ENCODE measurements at regions not wholly inside any gene's neighbourhood (a gene's known extent, or its start where the extent isn't known, plus 50 kb on each side); places are given as distances from the start of the nearest gene placed in this dataset.
"Not testable (repeated sequence)": the region's sequence is repeated elsewhere in the genome, so short reads cannot be mapped to it uniquely, and the experiment has no call there.

DNA sequence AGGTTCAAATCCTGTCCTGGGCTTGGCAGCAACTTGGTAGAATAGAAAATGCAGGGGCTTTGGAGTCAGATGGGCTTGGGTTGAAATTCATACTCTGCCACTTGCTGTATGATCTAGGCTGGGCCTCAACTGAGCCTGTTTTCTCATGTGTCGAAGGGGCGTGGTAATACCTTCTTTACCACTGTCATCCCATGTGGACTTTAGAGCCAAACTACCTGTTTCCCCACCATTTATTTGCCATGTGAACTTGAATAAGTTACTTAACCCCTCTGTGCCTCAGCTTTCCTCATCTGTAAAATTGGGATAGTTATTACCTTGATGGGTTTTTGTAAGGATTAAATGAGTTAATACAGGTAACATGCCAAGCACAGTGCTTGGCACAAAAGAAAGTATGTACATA lies 106.0 kb downstream of the COPRS start:
- intact Hi-C loops (cut with DNase I): no loop called here
- DNase-seq: no peak

DNA sequence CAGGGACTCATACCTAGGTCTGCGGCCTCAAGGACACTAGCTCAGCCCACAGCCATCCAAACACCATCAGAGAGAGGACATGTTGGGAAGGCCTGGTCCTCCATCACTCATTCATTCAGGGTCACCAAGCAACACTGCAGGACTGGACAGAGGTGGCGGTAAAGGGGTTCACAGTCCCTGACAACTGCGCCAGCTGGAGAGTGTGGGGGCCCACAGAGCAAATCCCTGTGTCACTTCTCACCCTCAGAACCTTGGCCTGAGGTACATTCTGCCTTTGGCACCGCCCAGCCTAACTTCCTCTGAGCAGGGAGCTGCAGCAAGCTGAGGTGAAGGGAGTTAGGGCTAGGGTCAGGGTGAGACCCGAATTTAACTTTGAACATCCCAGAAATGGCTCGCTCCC lies 106.5 kb downstream of the COPRS start:
- DNase-seq: no peak
- intact Hi-C loops (cut with DNase I): no loop called here

DNA sequence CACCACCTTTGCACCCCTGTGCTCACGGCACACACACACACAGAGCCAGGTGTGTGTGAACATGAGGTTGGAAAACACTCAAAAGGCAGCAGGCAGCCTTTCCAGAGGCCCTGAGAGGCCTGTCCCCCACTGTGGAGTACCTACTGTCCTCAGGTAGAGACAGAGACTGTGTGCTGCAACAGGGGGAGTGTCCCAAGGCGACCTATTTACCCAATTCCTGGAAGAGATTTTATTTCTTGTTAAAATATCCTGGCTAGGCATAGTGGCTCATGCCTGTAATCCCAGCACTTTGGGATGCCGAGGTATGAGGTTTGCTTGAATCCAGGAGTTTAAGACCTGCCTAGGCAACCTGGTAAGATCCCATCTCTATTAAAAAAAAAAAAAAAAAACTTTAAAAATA lies 108.5 kb downstream of the COPRS start:
- intact Hi-C loops (cut with DNase I): no loop called here
- no peak for DNase-seq

DNA sequence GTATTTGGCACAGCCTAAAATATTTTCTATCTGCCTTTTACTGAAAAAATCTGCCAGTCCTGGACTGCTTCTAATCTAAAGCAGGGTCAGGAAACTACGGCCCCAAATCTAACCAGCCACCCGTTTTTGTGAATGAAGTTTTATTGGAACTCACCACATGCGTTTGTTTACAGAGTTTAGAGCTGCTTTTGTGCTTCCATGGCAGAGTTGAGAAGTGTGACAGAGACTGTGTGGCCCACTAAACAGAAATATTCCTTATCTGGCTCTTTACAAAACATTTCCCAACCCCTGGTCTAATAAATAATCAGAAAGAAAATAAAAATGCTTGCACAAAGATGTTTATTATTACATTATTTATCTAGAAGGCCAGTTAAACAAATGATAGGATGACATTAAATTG lies 110.2 kb downstream of the COPRS start:
- DNase-seq: no peak
- intact Hi-C loops (cut with DNase I): no loop called here

DNA sequence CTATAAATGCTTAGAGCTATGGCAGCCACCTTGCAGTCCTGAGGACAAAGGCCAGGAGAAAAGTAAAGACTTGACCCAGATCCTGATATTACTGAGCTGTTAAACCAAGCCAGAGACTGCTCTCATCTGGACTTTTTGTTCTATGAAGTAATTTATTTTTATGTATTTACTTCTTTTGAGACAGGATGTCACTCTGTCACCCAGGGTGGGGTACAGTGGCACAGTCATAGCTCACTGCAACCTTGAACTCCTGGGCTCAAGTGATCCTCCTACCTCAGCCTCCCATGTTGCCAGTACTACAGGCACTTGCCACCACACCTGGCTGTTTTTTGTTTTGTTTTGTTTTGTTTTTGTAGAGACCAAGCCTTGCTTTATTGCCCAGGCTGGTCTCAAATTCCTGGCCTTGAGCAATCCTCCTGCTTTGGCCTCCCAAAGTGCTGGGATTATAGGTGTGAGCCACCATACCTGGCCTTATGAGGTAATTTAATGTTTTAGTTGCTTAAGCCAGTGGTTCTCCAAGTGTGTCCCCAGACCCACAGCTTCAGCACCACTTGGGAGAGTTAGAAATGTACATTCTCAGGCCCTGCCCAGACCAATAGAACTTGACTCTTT lies 112.1 kb downstream of the COPRS start:
- intact Hi-C loops (cut with DNase I): no loop called here
- DNase-seq: no peak

DNA sequence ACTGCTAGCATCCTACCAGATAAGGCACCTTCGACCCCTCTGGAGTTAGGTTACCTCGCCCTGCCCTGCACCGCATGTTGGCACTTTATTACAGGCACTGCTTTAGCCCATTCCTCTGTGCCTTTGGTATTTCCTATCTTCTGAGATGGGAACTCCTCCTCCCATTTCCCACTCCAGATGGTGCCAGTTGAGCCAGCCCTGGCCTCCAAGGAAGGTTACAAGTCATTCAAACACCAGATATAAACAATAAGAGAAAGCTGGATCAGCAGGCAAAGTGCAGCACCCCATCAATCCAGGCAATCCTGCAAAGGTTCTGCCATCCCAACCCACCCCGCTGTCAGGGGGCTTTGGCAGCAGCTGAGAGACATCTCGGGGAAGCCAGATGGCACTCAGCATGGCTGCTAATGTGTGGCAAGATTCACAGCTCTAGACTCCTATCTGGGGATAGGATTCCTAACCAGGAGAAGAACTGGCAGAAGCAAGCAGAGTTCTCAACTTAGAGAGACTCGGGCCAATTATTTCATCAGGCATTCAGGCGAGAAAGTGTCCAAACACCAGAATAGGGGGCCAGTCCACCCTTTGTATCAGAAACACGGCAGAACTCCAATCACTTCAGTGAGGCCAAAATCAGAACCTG lies 113.0 kb downstream of the COPRS start:
- DNase-seq: no peak
- intact Hi-C loops (cut with DNase I): no loop called here

DNA sequence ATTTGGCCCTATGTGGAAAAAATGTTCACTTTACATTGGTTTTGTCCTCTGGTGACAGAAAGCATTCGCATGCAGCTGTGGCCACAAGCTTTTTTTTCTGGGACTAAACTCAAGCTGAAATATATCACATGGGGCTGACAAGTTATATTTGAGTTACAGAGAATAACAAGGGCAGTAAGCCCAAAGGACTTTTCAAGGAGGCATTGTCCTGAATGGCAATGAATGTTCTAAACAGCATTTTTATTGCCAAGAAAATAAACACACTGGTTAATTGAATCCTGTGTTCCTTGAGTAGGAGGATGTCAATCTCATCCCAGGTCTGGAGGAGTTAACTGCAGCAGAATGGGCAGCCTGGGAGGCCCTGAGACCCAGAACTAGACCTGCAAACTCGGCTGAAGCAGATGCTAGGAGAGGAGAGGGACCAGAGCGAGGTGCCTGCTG lies 114.5 kb downstream of the COPRS start:
- intact Hi-C loops (cut with DNase I): no loop called here
- no peak for DNase-seq

DNA sequence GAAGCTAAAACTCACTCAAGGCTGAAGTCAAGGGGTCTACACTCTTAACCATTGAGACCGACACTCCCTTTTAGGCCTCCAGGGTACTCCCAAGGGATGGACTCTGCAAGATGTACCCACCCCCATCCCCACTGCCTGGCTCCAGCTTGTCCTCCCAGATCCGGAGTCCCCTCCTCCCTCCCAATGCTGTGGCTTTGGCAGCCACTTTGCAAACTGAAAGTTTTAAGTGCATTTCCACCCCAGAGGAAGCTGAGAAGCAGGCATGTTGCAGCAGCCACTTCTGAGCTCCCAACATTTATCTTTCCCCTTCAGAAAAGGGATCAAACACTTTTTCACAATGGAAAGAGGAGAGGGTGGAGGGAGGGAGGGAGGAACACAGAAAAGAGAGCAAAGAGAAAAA lies 115.2 kb downstream of the COPRS start:
- no peak for DNase-seq
- intact Hi-C loops (cut with DNase I): no loop called here

DNA sequence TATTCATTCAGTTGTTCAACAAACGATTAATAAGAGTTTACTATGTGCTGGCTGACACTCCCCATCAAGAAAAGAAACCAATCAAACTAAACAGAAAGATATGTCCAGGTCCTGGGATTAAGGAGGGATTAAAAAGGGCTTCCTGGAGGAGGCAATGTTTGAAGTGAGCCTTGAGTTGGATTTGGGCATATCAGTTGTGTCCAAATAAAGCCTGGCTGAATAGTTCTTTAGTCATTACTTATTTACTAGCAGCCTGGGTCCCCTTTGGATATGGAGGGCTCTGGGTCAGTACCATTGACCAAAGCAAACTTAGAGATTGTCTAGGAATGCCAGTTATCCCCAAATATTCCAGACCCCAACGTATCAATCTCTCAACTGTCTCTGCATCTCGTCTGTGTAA lies 117.7 kb downstream of the COPRS start:
- DNase-seq: no peak
- intact Hi-C loops (cut with DNase I): no loop called here

DNA sequence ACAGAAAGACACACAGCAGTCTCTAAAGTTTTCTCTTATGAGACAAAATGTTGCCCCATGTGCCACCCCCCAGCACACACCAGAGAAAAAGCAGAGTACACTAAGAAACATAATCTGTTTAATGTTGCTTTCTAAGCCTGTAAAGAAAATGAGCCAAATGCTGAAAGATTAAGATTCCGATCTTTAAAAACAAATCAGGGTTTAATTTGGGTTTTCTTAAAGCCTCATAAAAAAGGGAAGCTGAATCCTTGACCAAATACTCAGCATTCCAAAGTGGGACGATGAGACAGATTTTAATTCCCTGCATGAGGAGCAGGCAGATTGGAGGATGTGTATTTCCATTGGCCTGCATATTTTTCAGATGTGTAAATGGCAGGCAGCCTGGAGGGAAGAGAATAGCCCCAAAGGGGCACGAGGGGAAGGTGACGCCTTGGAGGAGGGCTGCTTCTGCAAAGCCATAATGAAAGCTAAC lies 118.4 kb downstream of the COPRS start:
- intact Hi-C loops (cut with DNase I): no loop called here
- no peak for DNase-seq

DNA sequence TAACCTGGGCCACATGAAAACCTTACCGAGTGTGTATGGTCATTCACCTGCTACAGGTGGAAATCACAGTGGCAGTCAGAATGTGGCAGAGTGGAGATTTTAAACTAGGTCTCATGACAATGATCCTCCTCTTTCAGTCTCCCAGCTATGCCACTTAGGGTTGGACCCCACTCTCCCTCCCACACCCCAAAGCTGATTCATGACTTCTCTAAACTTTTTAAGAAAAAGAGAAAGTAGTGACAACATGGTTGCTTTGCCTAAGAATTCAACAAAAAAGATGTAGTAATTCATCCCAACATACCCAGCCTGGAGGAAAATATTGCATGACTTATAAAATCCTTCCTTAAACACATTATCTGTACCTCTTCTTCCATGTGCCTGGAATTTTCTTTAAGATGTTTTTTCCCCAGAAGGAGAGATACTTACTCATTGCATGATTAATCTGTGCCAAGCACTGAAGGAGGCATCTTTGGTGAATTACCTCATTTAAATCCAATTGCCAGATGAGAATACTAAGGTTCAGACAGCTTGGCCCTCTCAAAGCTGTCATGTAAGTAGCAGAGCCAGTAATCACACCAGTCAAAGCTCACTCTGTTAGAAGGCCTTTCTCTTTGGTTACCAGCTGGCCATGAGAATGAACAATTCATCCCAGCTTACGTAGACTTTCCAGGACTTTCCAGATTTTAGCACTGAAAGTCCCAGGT lies 119.9 kb downstream of the COPRS start:
- intact Hi-C loops (cut with DNase I): no loop called here
- peak in 1 of 42 donors; percentile 11 for DNase-seq

DNA sequence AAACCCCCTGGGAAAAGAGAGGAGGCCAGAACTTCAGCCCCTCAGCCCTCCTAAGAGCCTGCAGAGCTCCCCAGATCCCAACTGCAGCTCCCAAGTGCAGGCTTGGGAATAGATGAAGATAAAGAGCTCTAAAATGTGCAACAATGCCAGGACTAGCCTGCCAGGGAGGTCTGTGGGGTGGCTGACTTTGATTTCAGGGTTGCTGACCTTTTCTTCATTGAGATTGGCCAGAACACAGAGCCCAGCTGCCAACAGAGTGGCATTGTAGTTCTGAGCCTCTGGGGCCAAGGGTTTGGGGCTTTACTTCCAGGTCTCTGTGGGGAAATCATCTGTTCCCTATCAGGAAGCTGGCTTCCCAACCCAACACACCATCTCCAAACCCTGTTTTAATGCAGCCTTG lies 120.6 kb downstream of the COPRS start:
- DNase-seq: no peak
- intact Hi-C loops (cut with DNase I): no loop called here

DNA sequence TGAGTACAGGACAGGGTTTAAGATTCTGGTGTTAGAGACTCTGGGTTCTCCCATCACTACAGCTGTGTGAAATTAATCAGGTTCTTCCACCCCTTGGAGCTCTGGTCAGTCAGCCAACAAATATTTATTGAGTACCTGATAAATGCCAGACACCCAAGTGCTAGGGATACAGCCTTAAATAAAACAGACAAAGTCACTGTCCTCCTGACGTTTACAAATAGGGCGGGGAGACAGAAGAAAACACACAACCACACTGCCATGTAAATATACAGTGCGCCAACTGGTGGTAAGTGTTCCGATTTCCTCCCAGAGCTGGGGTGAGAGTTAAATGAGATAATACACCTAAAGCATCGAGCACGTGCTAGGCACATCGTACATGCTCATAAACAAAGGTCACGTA lies 121.0 kb downstream of the COPRS start:
- intact Hi-C loops (cut with DNase I): no loop called here
- no peak for DNase-seq

DNA sequence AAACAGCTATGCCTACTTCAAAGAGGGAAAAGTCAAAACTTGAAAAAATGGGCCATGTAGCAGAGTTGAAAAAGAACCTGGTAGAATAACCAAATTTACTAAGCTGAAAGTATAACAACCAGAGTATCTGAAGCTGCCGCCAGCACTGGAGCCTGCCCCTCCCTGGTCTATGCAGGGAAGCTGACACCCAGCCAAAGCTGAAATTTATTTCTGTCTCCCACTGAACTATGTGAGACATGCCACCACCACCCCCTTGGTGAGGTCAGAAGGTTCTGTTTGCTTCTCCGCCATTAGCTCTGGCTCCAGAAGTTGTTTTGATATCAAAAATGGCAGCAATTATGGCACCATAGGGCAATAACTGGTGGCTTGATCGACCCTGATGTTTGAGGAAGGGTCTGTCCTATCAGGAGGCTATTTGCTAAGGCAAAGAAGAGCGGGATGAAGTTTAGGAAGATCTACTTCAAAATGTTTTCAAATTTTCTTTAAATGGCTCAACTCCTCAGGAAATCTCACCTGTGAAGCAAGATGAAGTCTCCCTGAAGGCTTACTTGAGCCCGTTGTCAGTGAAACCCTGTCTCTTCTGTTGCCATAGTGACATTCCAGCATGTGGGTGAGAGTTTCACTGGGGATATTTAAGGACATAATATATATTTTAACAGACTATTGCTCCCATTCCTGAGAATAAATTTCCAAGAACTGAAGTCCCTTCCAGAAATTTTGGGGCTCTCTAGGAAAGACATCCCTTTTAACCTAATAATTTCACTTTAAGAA lies 122.0 kb downstream of the COPRS start:
- intact Hi-C loops (cut with DNase I): no loop called here
- DNase-seq: peak in 19 of 42 donors; percentile 8 to 71 (median 19)

DNA sequence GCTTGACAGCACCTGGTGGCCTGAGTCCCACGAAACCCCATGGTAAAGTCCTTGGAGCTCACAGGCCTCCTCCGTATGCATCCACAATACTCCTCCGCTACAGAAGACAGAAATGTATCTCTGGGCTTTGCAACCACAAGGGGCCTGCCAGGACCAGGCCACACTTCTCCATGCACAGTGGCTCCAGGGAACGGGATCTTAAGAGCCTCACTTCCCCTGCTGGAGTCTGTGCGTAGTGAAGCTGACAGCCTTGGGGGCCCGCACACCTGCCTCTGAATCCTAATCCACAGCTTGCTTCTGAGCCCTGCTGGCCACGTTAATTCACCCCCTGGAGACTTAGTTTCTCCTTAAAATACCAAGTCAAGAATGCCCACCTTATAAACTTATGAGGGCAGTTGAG lies 125.7 kb downstream of the COPRS start:
- intact Hi-C loops (cut with DNase I): no loop called here

DNA sequence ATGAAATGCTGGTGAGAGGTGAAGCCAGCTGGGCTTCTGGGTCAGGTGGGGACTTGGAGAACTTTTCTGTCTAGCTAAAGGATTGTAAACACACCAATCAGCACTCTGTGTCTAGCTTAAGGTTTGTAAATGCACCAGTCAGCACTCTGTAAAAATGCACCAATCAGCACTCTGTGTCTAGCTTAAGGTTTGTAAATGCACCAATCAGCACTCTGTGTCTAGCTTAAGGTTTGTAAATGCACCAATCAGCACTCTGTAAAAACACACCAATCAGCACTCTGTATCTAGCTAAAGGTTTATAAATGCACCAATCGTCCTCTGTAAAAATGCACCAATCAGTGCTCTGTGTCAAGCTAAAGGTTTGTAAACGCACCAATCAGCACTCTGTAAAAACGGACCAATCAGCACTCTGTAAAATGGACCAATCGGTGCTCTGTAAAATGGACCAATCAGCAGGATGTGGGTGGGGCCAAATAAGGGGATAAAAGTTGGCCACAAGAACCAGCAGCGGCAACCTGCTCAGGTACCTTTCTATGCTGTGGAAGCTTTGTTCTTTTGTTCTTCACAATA lies 127.4 kb downstream of the COPRS start:
- intact Hi-C loops (cut with DNase I); DNase-seq: not testable (repeated sequence)

More for the DNA sequence above, 125.7 kb downstream of the COPRS start:
- DNase-seq: no peak

DNA sequence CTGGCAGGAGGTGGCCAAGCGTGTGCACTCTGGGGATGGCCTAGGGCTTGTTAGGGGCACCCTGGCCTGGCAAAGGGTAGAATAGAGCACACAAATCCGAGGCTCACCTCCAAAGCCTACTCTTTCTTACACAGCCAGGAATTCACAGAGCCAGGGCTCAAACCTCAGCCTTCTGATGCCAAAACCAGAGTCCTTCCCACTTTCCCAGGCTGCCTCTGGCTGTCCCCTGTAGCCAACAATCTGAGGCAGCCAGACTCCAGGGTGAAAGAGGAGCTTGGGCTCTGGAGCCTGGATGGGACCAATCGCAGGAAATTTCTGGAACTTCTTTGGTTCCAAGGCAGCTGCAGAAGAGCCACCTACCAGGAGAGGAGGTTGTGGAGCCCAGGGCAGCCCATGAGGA lies 127.9 kb downstream of the COPRS start:
- DNase-seq: no peak
- intact Hi-C loops (cut with DNase I): no loop called here

DNA sequence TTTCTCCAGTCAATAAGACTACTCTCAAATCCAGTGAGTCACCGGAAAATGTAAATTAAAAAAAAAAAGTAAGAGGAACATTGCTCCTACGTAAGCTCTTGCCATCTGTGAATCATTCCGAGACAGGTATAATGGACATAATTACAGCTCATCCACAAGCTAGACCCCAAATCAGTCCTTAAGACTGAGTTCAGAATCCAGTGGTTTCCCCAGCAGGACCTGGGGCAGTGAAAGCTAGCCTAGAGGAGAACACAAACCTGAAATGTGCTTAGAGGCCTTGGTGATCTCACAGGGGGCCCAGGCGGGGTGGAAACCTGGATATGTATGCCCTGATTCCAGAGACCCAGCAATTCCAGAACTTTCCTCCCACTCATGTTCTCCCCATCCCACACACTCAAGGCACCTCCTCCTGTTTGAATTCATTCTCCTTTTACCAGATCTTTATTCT lies 132.0 kb downstream of the COPRS start:
- intact Hi-C loops (cut with DNase I): no loop called here
- no peak for DNase-seq

DNA sequence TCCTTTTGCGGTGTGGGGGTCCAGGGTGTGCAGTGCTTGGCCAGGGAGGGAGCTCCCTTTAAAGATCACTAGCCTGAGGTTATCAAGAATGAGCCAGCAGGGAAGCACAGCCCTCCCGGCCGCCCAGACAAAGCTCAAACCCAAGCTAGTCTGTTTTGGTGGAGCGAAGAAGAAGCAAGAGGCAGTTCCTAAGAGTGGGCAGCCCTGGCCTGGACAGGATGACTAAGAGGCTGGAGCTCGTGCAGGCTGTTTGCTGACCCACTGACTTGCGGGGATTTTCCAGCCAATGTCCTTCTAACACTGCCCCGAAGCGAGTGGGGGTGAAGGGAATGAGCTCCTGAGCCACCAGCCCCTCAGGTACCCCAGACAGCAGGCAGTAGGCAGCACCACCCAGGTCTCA lies 134.4 kb downstream of the COPRS start:
- intact Hi-C loops (cut with DNase I): no loop called here
- no peak for DNase-seq
